Heart left ventricle (tissue), 16 donors: ENCODE measurements at regions not wholly inside any gene's neighbourhood (a gene's known extent, or its start where the extent isn't known, plus 50 kb on each side); places are given as distances from the start of the nearest gene placed in this dataset.

ENCODE experiments used
- ATAC-seq, 4 donors: fragments of 200-7000 bp; cut with Tn5 transposase; one replicate each; pipeline ENCODE4 v1.9.1; 2020 to 2022; ENCODE audit warnings: moderate library complexity in 4 of 4, mild to moderate bottlenecking in 3 of 4, moderate number of reproducible peaks in 1 of 4
- DNase-seq, 5 donors: peaks; one replicate each; pipeline ENCODE4 v3.0.0-alpha.2; 2020
- H3K27ac ChIP-seq, 12 donors: fragments of 200-600 bp; sonication (generic) in 4 of 12; one replicate each; pipeline versions ENCODE4 v1.5.0 to v1.8.0; 2016 to 2022; ENCODE audit warnings: mild to moderate bottlenecking in 2 of 12
- H3K27me3 ChIP-seq, 9 donors: fragments of 200-600 bp; sonication (generic) in 2 of 9; one replicate each; pipeline versions ENCODE4 v1.5.1 to v1.8.0; 2016 to 2022; ENCODE audit warnings: mild to moderate bottlenecking in 3 of 9
- H3K36me3 ChIP-seq, 9 donors: fragments of 200-600 bp; sonication (generic) in 2 of 9; one replicate each; pipeline versions ENCODE4 v1.5.0 to v1.8.0; 2018 to 2022; ENCODE audit warnings: mild to moderate bottlenecking in 2 of 9
- H3K4me1 ChIP-seq, 12 donors: fragments of 200-600 bp; sonication (generic) in 4 of 12; one replicate each; pipeline versions ENCODE4 v1.5.0 to v1.8.0; 2016 to 2022; ENCODE audit warnings: mild to moderate bottlenecking in 3 of 12
- H3K4me3 ChIP-seq, 12 donors: fragments of 200-600 bp; sonication (generic) in 4 of 12; one replicate each; pipeline versions ENCODE4 v1.5.0 to v1.8.0; 2017 to 2022; ENCODE audit warnings: mild to moderate bottlenecking in 9 of 12, moderate library complexity in 4 of 12
- H3K9me3 ChIP-seq, 12 donors: fragments of 200-600 bp; sonication (generic) in 4 of 12; one replicate each; pipeline versions ENCODE4 v1.5.0 to v1.8.0; 2016 to 2022; ENCODE audit warnings: mild to moderate bottlenecking in 1 of 12
- POLR2A ChIP-seq, 2 donors: fragments of 450-650 bp; IDR thresholded peaks; one replicate each; pipeline ENCODE4 v1.6.1; 2017; ENCODE audit warnings: antibody characterized with exemption in 2 of 2, mild to moderate bottlenecking in 2 of 2, moderate library complexity in 2 of 2
- WGBS, 4 donors: extraction: QIAGEN DNeasy Blood & Tissue Kit in 2 of 4; methylation state at CpG; one replicate each; pipeline versions ENCODE4 v1.1.5 to v1.1.7; 2013 to 2018; 5-methylcytosine and 5-hydroxymethylcytosine counted together
- intact Hi-C, 10 donors: fragments of 100-400 bp; cut with DNase I; formaldehyde crosslinking; loops; one replicate each; pipeline versions ENCODE4 v1.11.1 to v1.14.2; 2022
- TF ChIP-seq, protein P1 (sequence below), 12 donors: fragments of 200-600 bp; sonication (generic) in 4 of 12; IDR thresholded peaks; one replicate each; pipeline versions ENCODE4 v1.5.0 to v1.8.0; 2018 to 2022; ENCODE audit warnings: antibody characterized with exemption in 12 of 12, mild to moderate bottlenecking in 5 of 12
- donor health status: ischemic (EF 13 %, LVEDD 7.1; RV severe dilation, severe dysfunction).
- donor health status: healthy with polysubstance abuse.
- donor health status: DM: no; HTN: yes; CAD: no.
- donor health status: DM: no; HTN: no; CAD: no.
- donor health status: ischemic (EF 25% LVEDD 6.9; RV normal size, moderate dysfunction).
- donor health status: ischemic (EF 25% LVEDD 5.7; RV mildly dilated, moderate dysfunction).
- donor health status: healthy.
- donor health status: DM: yes; HTN: yes; CAD: no.
- donor health status: ischemic (EF 35%, LVEDD 5.7; RV mildly dilated, moderate dysfunction).
- donor health status: nonischemic (EF 11% LVEDD 7.7; RV severe dilation, severe dysfunction).
- donor health status: DM: yes; HTN: yes; CAD: no.
- donor health status: PGD.
- donor health status: ischemic (EF 29% LVEDD 5.4; RV normal size, mild dysfunction).
- donor health status: nonischemic (EF 23%, LVEDD 6.1; RV moderate dilation, normal function).

DNA sequence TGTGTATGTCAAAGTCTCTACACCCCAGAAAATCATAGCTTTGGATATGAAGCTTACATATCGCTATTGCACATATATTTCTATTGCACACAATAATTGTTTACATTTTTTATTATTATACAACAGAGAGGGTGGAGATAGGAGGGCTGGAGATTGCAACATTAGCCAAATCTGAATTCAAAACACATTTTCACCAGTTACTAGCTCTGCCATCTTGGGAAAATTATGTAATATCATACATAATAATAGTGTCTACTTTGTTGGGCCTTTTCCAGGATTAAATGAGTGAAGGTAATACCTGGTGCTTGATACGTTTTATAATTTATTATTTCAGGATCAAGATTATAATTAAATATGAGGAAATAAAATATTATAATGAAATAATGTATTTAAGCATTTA lies 507.4 kb upstream of the TBX3 start:
- DNase-seq, result no peak
- Histone ChIP-seq H3K4me3 (no peak overlapping the region), H3K4me1 (peaks cover 0 to 4% (median 0%) of the 10 kb centered on the region in 12 donors), H3K27ac (no peak overlapping the region), H3K9me3 (no peaks in the 10 kb centered on the region), H3K36me3 (no peaks in the 10 kb centered on the region), H3K27me3 (no peaks in the 10 kb centered on the region)
- no peak for ATAC-seq
- intact Hi-C loops, result loop anchor here in 1 of 10 donors (10.0 kb wide), 1 partner anchor 563 kb away; no protein-coding TSS in a partner anchor
- WGBS, 4 donors, result 87 to 90% (median 88%) methylated on average over 2 of the region's 2 CpGs
- no peak for TF ChIP-seq POLR2A (IDR thresholded peaks at IDR 0.05)
- TF ChIP-seq, protein P1, sequence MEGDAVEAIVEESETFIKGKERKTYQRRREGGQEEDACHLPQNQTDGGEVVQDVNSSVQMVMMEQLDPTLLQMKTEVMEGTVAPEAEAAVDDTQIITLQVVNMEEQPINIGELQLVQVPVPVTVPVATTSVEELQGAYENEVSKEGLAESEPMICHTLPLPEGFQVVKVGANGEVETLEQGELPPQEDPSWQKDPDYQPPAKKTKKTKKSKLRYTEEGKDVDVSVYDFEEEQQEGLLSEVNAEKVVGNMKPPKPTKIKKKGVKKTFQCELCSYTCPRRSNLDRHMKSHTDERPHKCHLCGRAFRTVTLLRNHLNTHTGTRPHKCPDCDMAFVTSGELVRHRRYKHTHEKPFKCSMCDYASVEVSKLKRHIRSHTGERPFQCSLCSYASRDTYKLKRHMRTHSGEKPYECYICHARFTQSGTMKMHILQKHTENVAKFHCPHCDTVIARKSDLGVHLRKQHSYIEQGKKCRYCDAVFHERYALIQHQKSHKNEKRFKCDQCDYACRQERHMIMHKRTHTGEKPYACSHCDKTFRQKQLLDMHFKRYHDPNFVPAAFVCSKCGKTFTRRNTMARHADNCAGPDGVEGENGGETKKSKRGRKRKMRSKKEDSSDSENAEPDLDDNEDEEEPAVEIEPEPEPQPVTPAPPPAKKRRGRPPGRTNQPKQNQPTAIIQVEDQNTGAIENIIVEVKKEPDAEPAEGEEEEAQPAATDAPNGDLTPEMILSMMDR (IDR thresholded peaks at IDR 0.05), result no peak

DNA sequence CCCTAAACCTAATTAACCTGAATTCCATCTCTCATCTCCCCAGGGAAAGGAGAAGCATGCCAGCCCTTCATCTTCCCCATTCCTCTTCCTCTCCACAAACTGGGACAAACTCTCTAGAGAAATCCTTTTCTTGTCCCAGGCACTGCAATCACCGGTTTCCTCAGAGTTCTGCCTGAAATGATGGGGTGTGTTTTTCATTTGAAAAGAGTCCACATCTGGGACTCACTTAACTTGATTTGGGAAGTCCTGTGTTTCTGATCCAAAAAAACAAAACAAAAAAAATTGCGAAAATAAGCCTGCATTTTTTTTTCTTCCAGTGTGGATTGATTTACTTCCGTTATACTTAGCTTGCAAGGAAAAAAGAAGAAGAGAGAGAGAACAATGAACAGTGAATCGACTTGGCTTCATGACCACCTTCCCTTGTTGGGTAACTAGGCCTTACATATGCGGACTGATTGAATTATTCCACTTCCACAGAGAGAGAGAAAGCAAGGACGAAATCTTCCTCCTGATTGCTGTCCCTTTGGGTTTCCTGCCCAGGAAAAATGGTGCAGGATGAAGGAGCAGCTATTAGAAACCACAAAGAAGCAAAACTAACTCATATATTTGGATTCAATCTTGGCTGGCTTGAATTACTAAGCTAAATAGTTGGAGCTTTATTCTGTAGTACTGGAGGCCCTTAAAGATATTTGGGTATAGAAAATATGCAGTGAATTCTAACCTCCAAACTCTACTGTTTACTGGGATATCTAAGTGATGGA lies 506.2 kb upstream of the TBX3 start:
- TF ChIP-seq POLR2A (IDR thresholded peaks at IDR 0.05), result no peak
- TF ChIP-seq, protein P1 (IDR thresholded peaks at IDR 0.05), result no peak
- H3K9me3 ChIP-seq, result peaks cover 0 to 2% (median 0%) of the 10 kb centered on the region in 12 donors
- ATAC-seq, result no peak
- 52 to 63% (median 57%) methylated on average over 6 of the region's 6 CpGs for WGBS, 4 donors
- no peak for DNase-seq
- no peaks in the 10 kb centered on the region for H3K36me3 ChIP-seq
- no peak overlapping the region for H3K27ac ChIP-seq
- no peaks in the 10 kb centered on the region for H3K27me3 ChIP-seq
- intact Hi-C loops, result loop anchor here in 1 of 10 donors (10.0 kb wide), 1 partner anchor 565 kb away; no protein-coding TSS in a partner anchor
- H3K4me1 ChIP-seq, result peaks cover 0 to 4% (median 0%) of the 10 kb centered on the region in 12 donors
- H3K4me3 ChIP-seq, result no peak overlapping the region

DNA sequence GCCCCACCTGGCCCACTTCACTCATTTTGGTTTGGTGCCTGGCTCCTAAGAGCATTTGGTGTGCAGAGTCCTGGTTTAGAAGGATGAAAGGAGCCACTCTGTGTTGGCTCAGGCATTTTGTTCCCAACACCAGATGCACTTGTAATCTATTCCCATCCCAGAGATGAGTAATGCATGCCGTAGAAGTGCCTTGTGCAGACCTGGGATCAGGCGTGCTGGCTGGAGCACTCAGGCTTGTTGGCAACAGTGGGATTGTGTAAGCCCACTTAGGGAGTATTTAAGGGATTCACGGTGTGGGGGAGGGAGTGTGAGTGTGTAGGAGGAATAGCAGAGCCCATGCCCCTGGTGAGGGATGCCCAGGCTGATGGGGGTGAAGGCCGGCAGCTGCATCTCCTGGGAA lies 501.5 kb upstream of the TBX3 start:
- Histone ChIP-seq H3K36me3 (no peaks in the 10 kb centered on the region), H3K27me3 (no peaks in the 10 kb centered on the region), H3K9me3 (peaks cover 0 to 2% (median 0%) of the 10 kb centered on the region in 12 donors), H3K4me3 (no peak overlapping the region), H3K27ac (no peak overlapping the region), H3K4me1 (peaks cover 0 to 4% (median 0%) of the 10 kb centered on the region in 12 donors)
- peak in 1 of 5 donors; percentile 22 for DNase-seq
- peak in 3 of 4 donors; percentile 53 to 94 (median 83) for ATAC-seq
- TF ChIP-seq, protein P1 (IDR thresholded peaks at IDR 0.05), result no peak
- no peak for TF ChIP-seq POLR2A (IDR thresholded peaks at IDR 0.05)
- 31 to 47% (median 38%) methylated on average over 4 of the region's 4 CpGs for WGBS, 4 donors
- intact Hi-C loops, result no loop called here

DNA sequence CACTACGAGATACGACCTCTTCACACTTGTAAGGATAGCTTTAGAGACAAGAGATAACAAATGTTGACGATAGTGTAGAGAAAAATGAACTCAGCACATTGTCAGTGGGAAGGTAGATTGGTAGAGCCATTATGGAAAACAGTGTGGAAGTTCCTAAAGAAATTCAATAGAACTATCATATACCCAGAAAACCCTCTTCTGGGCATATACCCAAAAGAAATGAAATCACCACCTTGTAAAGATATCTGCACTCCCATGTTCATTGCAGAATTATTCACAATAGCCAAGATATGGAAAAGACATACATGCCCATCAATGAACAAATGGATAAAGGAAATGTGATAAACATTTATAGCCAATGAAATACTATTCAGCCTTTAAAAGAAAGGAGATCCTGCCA lies 499.8 kb upstream of the TBX3 start:
- ATAC-seq (no peak), DNase-seq (no peak)
- Histone ChIP-seq H3K27me3 (no peaks in the 10 kb centered on the region), H3K4me1 (no peaks in the 10 kb centered on the region), H3K4me3 (no peak overlapping the region), H3K36me3 (no peaks in the 10 kb centered on the region), H3K9me3 (peaks cover 0 to 2% (median 0%) of the 10 kb centered on the region in 12 donors), H3K27ac (no peak overlapping the region)
- WGBS, 4 donors, result 51 to 64% (median 58%) methylated on average over 3 of the region's 3 CpGs
- TF ChIP-seq, protein P1 (IDR thresholded peaks at IDR 0.05), result no peak
- TF ChIP-seq POLR2A (IDR thresholded peaks at IDR 0.05), result no peak
- intact Hi-C loops, result no loop called here
